CD4-positive, alpha-beta T cell treated with Interleukin-2 at 100 ng/mL for 4 hours (primary cell): ENCODE measurements at regions not wholly inside any gene's neighbourhood (a gene's known extent, or its start where the extent isn't known, plus 50 kb on each side); places are given as distances from the start of the nearest gene placed in this dataset.
"Not testable (repeated sequence)": the region's sequence is repeated elsewhere in the genome, so short reads cannot be mapped to it uniquely, and the experiment has no call there.

Experiments
- DNase-seq: peaks from one replicate; pipeline ENCODE4 v3.0.0-alpha.2; 2020; ENCODE audit warnings: low spot score

DNA sequence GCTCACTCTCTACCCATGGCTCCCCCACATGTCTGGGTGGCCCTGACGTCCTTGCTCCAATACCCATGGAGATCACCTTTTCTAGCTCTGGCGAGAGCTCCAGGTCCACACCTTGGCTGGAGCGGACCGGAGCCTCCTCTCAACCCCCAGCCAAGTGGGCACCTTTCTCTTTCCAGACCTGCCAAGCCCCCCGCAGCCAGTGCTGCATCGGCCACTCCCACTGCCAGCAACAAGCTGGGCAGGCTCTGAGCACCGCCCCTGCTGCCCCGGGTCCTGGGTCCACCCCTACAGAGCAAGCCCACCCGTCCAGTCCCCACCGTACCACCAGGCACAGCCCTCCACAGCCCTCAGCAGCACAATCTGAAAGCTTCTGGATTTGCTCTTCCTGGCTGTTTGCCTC, 98.2 kb upstream of the C14orf180 start:
- no peak for DNase-seq

DNA sequence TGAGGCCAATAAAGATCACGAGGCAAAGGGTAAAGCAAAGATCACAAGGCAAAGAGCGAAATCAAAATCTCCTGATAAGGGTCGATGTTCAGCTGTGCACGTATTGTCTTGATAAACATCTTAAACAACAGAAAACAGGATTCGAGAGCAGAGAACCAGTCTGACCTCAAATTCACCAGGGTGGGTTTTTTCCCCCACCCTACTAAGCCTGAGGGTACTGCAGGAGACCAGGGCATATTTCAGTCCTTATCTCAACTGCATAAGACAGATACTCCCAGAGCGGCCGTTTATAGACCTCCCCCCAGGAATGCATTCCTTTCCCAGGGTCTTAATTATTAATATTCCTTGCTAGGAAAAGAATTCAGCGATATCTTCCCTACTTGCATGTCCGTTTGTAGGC, 97.5 kb upstream of the C14orf180 start:
- not testable (repeated sequence) for DNase-seq

DNA sequence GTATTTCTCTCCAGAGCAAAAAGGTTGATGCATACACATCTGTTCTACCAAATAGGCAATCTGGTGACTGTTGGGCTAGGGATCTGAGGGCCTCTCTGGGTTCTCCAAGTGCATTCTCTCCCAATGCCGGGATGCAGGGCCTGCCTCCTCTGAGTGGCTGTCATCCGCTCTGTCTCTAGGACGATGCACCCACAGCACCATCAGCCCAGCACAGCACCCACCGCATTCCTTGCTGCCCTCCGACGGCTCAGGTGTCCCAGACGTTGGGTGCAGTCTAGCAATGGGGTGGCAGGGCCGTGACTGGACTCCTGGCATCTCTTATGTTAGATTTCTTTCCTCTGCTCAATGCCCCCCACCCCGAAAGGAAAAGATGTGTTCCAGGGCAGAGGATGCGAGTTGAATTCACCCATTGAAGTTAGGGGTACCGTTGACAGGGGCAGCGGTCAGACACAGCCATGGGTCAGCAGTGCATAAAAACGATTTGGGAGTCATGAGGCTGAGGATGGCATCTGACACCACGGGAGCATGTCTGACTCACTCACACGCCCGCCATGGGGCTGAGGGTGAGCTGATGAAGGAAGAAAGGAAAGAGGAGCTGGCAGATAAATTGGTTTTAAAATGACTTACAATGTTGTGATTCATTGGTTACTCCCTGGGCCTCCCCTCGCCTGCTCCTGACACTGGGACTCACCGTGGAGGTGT, 93.2 kb upstream of the C14orf180 start:
- DNase-seq: no peak

DNA sequence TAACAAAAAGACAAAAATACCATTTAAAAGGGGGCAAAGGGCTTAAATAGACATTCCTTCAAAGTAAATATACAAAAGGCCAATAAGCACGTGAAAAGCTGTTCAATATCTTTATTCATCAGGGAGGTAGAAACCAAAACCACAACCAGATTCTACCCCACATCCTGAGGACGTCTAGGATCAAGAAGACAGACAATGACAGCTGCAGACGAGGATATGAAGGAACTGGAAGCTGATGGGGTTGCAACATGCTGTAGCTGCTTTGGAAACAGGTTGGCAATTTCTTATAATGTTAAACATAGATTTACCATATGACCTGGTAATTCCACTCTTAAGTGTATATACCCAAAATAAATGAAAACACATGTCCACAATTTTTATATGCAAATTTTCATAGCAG, 85.1 kb upstream of the C14orf180 start:
- no peak for DNase-seq

DNA sequence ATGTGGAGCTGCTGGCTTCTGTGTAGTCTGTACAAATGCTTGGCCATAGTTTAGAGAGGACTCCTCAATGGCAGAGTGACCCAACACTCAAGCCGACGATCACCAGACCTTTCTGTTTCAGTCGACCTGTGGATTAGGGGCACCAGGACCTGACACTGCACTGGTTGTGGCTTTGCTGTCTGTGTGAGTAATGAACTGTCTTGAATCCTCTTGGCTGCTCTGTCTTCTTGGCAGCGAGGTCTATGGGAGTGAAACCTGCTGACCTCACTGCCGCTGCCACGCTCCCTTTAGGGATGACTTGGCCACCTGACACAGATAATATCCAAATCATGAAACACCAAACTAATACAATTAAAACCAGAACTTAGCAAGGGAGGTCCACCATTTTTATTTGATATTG, 83.5 kb upstream of the C14orf180 start:
- no peak for DNase-seq

DNA sequence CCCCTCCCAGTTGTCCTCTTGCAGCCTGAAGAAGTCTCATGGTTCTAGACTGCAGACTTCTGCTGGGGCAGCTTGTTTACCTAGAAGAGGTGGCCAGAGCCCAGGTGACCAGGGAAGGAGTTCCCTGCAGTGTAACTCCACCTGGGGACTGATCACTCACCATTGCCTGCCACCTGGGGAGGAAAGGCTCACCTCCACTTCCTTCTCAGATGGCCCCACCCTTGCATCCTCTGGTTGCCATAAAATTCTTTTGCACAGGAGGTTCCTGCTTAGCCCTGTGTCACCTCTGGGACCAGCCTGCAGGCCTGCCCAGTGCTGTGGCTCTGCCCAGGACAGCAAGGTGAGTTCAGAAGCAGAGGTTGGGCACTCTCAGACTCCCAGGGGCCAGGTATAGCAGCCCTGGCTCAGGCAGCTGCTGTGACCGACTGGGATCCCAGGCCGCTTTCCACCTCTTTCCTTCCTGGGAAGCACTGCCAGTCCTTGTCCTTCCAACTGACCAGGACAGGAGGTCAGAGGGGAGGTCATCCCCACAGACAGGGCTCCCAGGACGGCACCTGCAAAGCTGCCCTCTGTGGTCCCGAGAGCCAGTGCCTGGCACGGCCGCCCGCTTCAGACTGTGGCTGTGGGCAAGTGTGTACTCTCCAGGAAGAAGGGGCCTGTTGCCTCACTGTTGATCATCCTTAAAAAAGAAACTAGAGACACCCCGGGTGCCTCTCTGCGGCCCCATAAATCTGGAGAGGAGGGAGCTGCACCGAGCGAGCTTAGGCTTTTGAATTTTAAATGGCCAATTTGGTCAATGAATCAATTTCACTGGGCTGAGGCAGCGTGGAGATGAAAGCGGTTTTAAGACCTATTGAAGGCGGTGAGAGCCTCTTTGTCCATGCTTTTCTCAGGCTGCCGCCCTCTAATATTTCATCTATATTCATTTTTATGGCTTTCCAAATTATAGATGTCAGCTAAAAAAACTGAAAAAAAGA, 79.5 kb upstream of the C14orf180 start:
- DNase-seq: no peak

DNA sequence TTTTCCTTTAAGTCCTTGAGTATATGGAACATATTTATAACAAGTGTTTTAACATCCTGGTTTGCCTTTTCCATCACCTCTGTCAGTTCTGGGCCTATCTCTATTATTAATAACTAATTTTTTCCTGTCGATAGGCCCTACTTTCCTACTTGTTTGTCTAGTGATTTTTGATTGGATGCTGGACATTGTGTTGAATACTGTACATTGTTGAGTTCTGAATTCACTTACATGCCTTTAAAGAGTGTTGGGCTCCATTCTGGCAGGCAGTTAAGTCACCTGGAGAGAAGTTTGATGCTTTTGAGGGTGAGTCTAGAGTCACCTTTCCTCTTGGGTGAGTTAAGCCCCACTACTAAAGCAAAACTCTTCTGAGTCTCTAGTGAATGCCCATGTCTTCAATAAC, 77.5 kb upstream of the C14orf180 start:
- DNase-seq: no peak

DNA sequence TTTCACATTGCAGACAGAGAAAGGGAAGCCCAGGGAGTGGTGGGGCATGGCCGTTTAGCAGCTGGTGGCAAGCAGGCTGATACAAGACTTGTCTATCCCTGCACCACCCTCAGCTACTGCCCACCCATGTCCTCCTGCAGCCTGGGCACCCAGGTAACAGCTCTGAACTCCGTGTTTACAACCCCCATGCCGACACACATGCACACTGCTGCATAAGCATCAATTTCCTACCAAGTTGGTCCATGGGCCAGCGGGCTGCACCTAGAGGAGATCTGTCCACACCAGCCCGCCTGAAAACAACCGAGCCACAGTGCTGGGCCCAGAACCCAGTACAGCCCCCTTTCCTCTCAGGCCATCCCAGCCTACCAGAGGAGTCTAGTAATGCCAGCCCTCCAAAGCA, 75.9 kb upstream of the C14orf180 start:
- no peak for DNase-seq

DNA sequence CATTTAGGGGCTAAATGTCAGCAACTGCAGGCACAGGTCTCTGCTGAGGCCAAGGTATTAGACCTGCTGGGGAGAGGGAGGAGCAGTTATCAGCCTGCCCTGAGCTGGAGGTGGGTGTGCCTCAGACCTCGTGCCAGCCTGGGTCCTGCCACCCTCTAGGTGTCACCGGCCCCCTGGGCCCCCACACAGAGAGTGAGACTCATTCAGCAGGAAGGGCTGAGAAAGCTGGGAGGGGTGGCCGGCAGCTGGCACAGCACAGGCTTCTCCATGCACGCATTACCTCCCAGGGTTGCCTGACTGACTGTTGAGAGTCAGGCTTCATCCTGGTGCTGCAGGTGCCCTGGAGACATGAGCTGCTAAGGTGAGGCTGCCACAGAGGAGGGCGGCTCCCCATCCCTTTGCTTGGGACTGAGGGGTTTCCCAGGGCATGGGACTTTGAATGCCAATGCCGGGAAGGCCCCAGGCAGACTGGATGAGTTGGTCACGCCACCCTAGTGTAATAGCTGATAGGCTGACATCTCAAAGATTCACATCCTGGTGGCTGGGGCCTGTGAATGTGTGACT, 75.3 kb upstream of the C14orf180 start:
- DNase-seq: no peak

DNA sequence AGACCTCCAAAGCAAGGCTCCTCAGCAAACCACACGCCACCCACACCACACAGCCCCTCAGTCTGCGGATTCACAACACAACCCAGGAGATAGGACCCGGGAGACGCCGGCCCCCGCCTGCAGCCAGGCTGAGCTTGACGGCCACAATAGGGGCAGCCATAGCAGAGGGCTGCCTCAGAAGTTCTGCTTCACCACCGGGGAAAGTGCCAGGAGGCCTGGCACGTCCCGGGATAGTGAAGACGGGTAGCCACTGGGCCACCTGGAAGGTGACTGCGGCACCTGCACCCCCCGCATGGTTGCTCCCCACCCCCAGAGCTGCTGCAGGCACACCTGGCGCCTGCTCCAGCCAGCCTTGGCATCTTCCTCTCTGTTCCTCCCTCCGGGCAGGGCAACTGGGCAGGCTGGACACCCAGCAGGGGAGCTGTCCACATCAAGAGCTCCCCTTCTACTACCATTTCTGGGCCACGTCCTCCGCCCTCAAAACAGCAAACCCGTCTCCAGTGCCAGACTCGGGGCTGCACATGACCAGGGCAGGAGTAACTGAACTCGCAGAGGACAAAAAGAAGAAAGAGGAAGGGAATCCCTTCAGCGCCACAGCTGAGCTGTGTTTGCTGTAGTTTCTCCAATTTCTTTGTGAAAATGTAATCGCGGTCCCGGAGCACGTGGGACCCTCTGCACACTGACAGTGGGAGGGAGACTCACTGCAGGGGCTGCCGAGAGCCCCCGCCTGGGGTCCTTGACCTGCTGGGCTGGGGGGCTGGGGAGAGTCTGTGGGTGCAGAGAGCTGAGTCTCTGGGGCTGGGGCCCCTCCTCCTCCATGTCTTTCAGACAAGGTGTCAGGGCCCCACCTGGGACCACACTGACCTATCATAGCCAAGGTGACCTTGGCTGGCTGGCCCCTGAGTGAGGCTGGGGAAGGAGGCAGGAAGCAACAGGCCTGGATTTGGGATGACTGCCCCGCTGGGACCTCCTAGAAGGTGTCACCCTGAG, 74.2 kb upstream of the C14orf180 start:
- no peak for DNase-seq

DNA sequence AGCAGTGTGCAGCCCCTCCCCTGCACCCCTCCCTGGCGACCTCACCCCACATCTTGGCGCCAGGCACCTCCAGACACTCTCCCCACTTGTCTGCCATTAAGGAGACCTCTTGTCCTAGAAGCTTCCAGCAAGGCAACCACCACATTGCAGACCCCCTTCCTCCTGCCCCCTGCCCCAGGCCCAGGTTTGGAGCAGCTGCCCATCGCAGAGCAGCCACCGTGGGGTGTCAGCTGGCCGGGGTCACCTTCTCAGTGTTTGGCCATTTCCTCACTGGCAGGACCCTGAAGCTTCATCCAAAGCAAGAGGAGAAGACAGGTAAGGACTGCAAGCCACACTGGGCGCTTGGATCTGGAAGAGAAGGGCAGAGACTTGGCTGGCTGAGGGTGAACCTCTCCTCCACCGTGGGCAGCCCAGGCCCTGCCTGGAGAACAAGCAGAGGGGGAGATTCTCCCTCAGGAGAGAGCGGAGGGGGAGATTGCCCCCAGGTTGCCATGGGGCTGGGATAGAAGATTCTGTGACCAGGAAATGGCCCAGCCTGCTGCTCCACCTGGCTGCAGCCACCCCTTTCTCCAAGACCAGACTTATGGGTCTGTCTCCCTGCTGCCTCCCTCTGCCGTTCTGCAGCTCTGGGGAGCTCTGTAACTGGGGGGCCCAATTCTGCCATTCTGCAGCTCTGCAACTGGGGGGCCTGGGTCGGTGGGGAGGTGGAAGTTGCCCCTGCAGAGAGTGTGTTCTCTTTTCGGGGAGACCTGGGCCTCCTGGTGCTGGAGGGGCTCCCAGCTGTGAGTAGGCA, 72.9 kb upstream of the C14orf180 start:
- no peak for DNase-seq

DNA sequence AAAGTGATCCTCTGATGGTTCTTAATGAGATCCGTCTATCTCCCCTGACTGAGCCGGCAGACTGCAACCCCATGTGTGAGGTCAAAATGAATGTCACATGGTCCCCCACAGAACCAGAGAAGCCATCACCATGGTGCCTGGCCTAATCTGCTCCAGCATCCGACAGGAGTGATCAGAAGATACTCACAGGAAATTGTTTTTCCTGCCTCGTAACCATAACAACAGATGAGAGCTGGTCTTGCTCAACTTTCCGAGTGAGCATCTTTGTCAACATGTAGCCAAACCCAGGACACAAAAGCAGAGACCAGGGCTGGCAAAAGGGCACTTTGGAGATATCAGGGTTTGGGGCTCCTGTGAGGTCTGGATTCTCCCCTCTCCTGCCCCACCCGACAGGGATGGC, 72.1 kb upstream of the C14orf180 start:
- no peak for DNase-seq

DNA sequence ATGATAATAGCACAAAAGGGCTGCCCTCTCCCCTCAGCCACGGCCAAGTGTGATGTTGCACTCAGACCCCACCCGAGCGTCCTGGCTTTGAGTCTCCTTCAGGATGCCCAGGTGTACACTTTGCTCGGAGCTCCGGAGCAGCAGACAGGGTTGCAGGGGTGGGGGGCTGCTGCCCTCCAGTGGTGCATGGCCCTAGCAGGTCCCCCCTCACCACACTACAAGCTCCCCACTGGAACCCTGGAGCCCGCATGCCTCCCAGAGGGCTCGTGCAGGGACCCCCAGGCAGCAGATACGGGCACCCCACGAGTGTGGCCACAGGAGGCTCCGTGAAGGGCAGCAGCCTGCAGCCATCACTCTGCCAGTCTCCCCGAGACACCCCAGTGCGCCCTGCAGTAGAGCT, 69.9 kb upstream of the C14orf180 start:
- DNase-seq: no peak

DNA sequence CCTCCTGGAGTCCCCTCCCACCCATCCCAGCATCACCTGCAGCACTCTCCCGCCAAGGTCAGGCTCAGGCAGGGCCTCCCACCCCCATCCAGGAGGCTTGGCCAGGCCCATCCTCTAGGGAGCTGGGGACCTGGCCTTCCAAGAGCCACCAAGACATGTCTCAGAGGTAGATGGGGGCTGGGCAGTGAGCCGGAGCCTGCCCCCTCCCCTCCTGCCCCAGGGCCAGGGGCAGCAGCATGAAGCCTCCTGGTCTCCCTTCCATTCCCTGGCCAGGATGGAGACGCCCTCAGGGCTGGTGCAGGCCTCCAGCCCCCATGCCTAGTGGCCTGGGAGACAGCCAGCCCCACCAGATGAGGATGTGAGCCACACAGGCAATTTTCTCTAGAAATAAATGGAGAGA, 69.3 kb upstream of the C14orf180 start:
- DNase-seq: no peak

DNA sequence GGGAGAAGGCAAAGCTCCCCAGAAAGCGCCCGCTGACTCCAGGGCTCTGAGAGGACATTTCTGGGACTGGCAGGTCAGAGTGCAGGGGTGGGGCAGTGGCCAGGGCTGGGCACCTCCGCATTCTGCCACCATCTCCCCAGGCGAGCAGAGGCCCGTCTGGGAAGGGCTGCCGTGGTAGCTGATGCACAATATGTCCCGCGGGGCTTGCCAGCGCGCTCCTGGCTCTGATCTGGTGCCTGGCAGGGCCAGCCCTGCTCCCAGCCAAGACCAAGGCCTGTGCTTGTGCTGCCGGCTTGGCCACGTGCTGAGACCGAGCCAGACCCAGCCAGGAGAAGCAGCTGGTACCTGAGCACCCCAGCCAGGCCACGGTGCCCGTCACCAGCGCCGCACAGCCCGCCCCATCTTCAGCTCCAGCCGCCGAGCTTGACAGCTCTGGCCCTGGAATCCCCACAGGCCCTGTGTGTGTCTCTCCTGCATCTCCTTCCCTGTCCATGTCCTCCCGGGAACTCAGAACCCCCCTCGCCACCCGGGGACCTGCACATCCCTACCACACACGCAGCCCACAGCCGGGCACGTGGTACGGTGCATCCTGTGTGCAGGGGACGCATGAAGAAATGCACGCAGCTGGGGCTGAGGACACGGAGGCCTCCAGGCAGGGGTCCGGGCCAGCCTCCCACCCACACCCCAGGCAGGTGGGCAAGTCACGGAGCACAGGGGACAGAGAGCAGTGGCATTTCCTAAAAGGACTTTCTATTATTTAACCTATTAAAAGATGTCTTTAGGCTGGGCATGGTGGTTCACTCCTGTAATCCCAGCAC, 68.6 kb upstream of the C14orf180 start:
- DNase-seq: no peak

DNA sequence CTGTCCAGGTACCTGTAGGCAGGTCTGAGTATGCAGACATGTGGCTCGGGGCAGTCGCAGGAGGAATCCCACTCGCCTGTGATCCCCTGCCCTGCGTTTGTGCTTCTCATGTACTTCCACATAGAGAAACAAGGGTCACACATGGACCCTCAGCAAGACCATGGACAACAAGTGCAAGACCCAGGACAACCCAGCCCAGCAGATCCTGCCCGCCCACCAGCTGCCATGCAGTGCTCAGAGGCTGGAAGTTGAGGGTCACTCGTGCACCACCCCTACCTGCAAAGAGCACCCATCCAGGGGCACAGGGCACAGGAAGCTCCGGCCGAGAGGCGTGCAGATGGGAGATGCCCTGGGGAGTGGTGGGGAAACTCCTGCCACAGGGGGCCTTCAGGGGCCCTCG, 67.5 kb upstream of the C14orf180 start:
- DNase-seq: no peak

DNA sequence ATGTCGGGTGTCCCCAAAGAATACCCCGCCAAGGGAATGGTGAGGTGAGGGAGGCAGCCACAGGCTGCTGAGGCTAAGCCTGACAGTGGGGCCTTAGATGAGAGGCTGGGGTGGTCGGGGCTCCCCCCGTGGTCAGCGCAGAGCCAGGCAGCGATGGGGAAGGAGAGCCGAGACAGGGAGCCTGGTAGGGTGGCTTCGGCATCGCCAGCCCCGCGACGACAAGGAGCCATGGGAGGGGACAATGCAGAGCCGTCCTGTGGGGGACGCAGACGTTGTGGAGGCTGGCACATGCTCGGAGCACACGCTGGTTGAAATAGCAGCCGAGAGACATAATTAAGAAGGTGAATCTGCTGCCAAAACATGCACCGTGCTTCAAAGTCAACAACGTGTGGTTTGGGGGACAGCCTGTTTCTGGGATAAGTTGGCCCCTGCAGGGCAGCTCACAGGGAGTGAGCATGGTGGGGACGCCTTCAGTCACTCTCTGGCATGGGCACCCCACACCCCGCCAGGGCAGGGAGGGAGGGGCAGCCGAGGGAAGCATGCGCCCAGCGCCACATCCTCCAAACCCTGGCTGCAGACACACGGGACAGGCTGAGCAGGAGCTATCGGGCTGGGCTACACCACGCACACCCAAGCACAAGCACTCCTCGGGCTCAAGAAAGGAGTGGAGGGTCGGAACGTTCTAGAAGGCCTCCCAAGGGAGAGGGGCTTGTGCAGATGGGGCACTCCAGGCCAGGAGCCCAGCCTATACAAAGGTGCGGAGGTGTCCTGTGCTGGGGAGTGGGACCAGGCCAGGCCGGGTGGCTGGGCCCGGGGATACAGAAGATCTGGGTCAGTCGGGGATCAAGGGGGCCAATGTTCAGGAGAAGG, 66.6 kb upstream of the C14orf180 start:
- DNase-seq: no peak

DNA sequence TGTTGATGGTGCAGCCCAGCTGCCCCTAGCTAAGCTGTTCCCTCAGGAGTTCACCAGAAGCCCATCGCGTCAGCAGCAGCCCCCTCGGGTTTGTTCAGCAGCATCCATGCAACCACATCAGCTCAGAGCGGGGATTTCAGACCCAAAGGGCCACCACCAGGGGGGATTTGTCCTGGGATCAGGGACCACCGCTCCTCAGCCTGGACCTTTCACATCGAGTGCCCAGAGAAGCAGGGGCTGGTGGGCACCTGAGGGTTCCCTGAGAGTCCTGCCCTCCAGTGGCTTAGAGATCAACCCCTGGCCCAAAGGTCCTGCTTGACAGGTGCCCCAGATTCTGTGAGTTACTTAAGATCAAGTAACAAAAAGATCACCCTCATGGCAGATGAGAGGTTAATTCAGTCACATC, 65.9 kb upstream of the C14orf180 start:
- no peak for DNase-seq
